ENCODE measurements at regions not wholly inside any gene's neighbourhood (a gene's known extent, or its start where the extent isn't known, plus 50 kb on each side); places are given as distances from the start of the nearest gene placed in this dataset.

- DNase-seq (ENCODE audit: low spot score), result no peak
Measured at GRCh38 chr22:27122574-27122973, 465.2 kb downstream of the MIAT start.

DNA sequence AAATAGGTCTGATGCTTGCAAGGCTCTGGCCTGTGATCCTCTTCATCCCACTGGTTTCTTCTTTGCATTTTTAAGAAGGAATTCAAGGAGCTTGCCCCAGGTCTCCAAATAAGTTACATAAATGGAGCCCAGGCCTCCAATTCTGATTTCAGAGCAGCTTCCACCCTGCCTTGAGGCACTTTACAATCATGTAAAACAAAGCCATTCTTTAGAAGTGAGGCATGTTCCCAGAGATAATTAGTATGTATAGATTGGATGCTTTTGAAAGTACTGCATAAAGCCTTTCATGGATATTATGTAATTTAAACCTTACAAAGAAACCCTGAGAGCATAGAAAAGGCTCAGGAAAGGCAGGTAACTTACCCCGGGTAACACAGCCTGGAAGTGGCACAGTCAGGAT, 466.5 kb downstream of the MIAT start:
- no peak for DNase-seq (ENCODE audit: low spot score)

DNA sequence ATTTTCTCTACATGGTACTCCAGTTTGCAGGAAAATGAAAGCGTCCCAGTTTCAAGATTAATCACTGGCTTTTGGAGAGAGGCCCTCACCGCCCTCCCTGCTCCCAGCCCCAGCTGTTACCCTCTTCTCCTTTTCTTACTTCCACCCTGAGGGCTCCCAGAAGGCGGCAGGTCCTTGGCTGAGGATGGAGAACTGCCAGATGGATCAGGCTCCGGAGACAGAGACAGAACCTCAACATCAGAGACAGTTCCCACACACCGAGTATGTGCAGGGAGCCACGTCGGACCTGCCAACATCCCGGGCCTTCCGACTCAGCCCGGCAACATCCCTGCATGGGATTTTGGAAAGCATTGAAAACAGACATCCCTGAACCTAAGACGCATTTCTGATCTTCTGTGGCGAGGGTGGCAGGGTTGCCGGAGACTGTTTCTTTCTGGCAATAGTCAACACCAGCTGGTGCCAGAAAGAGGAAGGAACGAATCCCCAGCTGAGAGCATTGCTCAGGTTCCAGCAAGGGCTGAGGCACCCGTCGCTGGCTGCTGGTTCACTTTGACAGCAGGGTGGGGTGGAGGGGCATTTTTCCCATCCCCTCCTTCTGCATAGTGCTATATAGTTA, 467.1 kb downstream of the MIAT start:
- DNase-seq (ENCODE audit: low spot score), result no peak

DNA sequence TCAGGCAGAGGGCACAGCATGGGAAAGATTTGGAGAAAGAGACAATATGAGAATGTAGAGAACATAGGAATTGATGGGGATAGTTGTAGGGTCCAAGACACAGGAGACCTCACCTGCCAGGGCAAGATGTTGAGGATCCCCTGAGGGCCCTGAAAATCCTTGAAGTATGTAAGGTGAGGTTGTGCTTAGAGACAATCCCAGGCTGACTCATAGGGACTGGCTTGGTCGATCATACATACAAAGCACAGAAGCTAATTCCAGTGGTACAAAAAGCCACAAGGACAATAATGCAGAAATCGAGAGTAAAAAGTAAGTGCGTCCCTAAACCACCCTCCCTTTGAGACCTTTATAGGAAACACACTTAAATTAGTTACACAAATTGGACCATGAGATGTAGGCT, 468.2 kb downstream of the MIAT start:
- no peak for DNase-seq (ENCODE audit: low spot score)

- DNase-seq (ENCODE audit: low spot score), result no peak
Measured at GRCh38 chr22:27127911-27128310, 470.5 kb downstream of the MIAT start.

DNA sequence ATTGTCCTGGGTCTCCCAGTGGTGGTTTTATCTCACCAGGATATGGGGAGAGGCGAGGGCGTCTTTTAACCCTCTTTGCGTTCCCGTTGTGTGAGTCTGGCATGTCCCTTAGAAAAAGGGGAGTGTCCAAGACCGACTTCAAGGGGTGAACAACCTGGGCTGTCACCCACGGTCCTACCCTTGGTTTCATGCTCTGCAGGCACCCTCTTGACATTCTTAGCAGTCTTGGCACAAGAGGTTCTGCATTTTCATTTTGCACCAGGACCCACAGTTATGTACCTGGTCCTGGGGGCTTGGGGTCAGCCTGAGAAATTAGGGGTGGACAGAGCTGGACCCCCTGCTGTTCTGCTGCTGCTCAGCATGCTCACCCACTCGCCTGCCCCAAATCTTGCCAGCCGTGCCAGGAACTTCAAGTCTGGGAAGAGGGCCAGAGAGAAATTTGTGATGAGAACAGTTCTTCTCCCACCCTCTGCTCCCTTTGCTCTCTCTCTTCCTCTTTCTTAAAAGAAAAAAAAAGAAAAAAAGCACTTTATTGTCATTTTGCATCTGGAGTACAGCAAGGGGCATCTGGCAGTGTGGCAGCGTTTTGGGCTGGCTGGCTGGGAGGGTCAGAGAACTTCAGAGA, 471.2 kb downstream of the MIAT start:
- no peak for DNase-seq (ENCODE audit: low spot score)

DNA sequence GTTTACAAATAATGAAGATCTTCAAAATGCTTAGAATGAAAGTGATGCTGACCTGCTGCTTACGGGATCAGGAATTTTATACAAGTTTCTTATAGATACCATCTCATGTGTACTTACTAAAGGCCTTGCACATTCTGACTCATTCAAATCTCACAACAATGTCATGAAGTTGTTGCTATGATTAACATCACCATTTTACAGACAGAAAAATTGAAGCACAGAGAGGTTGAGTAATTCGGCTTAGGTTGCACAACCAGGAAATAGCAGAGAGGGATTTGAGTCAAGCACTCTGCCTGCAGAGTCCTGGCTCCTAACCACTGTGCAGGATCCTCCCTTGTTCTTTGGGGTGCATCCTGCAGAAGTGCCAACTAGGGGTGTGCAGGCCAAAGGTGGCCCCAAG, 471.9 kb downstream of the MIAT start:
- DNase-seq (ENCODE audit: low spot score), result no peak

GRCh38 chr22:27130906-27131305, 473.5 kb downstream of the MIAT start:
- DNase-seq (ENCODE audit: low spot score), result no peak

DNA sequence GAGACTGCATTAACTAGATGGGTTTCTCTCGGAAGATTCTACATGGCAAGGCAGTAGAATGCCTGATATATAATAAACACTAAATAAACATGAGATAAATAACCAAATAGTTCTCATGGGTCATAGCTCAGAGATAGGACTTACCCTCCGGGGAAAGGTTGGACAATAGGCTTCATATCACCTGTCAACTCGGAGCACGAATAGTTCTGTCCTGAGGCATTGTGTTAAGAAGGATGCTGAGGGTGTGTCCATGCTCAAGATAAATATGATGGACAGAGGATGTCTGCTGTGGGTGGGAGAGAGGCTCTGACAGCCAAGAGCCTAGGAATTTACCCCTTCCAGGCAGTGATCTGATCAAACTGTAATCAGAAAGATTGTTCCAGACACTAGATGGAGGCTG, 474.0 kb downstream of the MIAT start:
- DNase-seq (ENCODE audit: low spot score), result no peak

DNA sequence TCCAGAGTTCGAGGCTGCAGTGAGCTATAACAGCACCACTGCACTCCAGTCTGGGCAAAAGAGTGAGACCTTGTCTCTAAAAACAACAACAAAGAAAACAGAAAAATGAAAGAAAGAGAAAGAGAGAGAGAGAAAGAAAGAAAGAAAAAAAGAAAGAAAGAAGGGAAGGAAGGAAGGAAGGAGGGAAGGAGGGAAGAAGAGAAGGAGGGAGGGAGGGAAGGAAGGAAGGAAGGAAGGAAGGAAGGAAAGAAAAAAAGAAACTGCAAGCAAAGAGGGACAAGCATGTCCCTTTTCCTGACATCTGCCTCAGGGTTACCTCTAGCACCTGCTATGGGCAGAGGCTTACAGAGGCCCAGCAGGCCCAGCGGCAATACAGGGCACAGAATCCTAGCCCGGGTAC, 475.0 kb downstream of the MIAT start:
- DNase-seq (ENCODE audit: low spot score), result no peak

- no peak for DNase-seq (ENCODE audit: low spot score)
Measured at GRCh38 chr22:27133019-27133431, 475.6 kb downstream of the MIAT start.

DNA sequence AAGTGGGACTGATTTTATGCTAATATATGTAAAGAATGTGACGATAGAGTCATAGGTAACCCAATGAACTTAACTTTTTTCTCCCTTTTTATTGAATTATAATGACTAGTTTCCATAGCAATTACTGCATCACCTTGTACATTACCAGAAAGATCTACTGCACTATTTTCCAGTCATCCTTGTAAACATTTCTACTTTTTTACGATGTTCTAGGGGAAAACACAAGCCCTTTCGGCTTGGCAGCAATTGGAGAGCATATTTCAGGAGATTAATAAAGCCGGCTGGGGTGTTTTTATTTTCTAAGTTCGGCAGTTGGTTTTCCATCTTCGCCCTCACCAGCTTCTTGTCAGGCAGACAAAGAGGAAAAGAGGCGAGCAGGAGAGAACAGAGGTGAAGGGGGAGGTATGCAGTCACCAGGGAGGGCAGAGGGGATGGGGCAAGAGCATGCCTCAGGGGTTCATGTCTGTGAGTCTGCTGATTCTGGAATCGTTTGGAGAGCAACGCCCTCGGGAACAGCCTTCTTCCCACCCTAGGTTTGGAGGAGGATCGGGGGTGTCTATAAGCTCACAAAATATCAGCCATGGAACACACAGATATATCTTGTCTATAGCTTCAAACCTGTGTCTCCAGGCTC, 476.4 kb downstream of the MIAT start:
- no peak for DNase-seq (ENCODE audit: low spot score)

GRCh38 chr22:27134315-27134701, 476.9 kb downstream of the MIAT start:
- no peak for DNase-seq (ENCODE audit: low spot score)

DNA sequence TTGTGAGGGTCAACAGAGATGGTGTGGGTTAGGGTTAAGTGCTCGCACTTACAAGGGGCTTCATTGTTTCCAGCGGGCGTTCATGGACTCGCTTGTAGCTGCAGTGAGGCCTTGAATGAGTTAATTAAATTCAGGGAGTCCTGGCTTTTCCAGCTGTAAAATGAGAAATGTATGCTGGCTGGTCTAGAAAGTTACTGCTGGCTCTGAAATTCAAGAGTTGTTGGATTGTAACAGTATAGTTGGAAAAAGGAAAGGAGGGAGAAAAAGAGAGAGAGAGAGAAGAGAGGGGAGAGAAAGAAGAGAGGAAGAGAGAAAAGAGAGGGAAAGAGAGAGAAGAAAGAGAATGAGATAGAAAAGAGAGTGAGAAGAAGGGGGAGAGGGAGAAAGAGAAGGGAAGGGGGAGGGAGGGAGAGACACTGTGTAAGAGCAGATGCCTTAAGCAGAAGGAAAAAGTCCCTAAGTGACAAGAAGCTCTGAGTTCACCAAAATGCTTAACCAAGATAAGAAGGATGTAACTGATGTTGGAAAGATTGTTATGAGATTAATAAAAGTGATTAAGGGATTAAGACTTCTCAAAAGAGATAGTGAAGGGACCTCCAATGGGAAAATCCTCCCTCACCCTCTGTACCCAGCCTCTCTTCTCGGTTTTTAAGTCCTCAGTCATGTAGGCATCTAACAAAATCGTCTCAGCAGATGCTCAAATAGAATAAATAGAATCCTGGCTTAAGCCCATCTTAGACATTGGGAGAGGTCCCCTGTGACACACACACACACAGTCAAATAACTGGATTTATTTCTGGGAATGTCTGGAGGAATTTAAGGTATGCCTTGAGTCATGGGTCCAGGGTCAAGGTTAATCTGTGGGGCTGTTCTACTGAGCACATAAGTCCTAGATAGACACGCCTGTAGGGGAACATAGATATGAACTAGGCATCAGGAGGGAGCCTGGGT, 477.9 kb downstream of the MIAT start:
- DNase-seq (ENCODE audit: low spot score), result no peak

DNA sequence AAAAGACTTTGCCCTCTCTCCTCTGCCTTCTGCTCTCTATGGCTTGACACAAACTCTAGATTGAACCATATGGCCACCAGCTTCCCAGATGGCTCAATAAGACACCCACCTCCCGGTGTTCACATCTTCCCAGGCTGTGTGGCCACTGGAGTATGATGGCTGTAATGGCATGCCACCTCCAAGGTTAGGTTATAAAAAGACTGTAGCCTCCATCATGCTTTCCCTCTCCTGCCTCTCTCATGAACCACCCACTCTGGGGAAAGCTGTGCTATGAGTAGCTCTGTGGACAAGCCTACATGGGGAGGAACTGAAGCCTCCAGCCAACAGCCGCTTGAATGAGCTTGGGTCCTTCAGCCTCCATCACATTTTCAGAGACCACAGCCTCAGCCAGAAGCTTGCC, 479.2 kb downstream of the MIAT start:
- DNase-seq (ENCODE audit: low spot score), result no peak

- no peak for DNase-seq (ENCODE audit: low spot score)
Measured at GRCh38 chr22:27137871-27138337, 480.5 kb downstream of the MIAT start.

DNA sequence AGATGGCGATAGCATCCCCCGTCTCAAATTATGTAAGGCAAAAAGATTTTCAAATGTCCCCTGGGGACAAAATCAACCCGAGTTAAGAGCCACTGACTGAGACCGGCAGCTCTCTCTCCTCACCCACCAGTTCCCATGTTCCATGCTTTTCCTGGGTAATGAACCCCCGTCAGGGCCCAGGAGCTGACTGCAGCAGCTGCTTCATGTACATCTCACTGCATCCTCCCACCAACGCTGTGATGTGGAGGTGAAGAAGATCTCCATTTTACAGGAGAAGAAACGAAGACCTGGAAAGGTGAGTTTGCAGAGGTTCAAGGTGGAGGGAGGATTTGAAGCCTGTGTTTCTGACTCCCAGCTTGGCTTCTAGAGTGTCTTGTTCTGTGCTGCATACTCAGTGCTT, 481.1 kb downstream of the MIAT start:
- no peak for DNase-seq (ENCODE audit: low spot score)

DNA sequence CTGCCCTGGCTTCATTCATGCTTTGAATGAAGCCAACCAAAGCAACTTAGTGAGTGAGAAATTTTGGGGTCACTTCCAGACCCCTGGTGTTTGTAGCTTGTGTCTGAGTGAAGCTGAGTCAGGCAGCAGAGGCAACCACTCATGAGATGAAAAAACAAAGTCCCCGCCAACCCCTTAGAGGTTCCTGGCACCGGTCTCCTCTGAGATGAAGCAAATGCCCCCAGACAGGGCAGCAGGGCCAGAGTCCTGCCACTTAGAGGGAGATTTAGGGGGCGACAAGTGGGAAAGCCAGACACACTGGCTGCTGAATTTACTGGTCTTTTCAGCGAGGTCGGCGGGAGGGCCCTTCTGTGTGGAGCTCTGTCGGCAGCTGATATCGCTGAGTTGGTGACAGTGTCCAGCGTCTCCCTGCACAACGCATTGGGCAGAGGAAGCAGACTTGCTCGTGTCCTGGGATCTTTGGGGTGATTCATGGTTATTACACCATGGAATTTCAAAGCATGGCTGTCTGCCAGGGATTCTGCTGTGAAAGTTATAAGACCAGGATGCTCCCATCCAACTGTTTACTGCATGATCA, 482.6 kb downstream of the MIAT start:
- DNase-seq (ENCODE audit: low spot score), result no peak

DNA sequence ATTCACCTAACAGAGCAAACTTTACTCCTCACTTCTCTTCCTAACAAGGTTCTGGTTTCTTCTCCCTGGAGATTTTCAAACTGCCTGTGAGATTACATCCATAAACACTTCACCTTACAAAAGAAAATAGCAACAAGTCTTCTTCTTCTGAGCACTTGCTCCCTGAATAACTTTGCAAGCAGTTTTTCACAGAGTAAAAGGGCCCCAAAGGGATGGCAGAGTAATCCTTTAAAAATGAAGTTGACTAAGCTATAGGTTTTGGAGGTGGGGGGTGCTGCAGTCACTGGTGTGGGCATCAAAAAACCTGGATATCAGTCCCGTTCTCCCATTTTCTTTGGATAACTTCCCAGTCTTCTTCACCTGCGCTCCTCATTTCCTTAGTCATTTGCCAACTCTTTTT, 484.9 kb downstream of the MIAT start:
- no peak for DNase-seq (ENCODE audit: low spot score)

GRCh38 chr22:27144321-27144720, 486.9 kb downstream of the MIAT start:
- no peak for DNase-seq (ENCODE audit: low spot score)

DNA sequence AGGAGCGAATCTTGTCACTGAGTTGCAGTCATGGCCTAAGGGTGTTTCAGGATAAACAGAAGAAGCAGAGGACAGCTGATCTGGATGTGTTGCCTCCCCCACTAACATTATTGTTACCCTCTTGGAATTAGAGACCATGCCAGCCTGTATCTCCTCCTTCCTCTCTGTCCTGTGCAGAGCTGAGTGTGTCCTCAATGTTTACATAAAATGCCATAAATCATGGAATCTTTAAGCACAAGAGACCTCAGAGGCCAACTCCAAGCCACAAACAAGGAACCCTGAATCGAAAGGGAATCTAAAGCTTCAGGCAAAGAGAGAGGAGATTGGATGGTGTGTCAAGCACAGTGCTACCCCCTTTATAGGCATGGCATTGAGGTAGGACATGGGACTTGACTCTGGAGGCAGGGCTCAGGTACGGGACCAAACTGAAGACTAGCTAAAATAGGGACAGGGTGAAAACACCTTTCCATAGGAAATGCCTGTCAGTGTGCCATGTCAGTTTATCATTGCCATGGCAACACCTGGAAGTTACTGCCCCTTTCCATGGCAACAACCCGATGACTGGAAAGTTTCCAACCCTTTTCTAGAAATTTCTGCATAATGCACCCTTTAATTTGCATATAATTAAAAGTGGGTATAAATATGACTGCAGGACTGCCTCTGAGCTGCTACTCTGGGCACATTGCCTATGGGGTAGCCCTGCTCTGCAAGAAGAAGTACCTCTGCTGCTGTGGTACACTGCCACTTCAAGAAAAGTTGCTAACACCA, 489.7 kb downstream of the MIAT start:
- DNase-seq (ENCODE audit: low spot score), result no peak
